A549 (cell line): ENCODE measurements at regions not wholly inside any gene's neighbourhood (a gene's known extent, or its start where the extent isn't known, plus 50 kb on each side); places are given as distances from the start of the nearest gene placed in this dataset.

ENCODE experiments used
- CEBPB ChIP-seq, 2 experiments: fragments of >200 bp in 1 of 2; sonication (Bioruptor Twin) in 1 of 2; formaldehyde crosslinking in 1 of 2; IDR thresholded peaks; 2 replicates each; pipeline ENCODE4 v1.6.1; 2012 to 2016
- CHD4 ChIP-seq: fragments of 200-600 bp; sonication (generic); IDR thresholded peaks from 2 replicates; pipeline ENCODE4 v1.6.1; 2016; ENCODE audit warnings: antibody characterized with exemption, mild to moderate bottlenecking, borderline replicate concordance
- EP300 ChIP-seq, 2 experiments: fragments of >200 bp; sonication (Bioruptor Twin); formaldehyde crosslinking; IDR thresholded peaks; 2 replicates in 1 of 2; 3 replicates in 1 of 2; pipeline ENCODE4 v1.6.1; 2016 to 2017
- ESRRA ChIP-seq: fragments of 150-350 bp; IDR thresholded peaks from 2 replicates; pipeline ENCODE4 v1.6.1; 2014; ENCODE audit warnings: mild to moderate bottlenecking, low read length, borderline replicate concordance
- MAFK ChIP-seq: fragments of 450-650 bp; IDR thresholded peaks from 2 replicates; pipeline ENCODE4 v1.6.1; 2014; ENCODE audit not compliant: partially characterized antibody
- MAX ChIP-seq: IDR thresholded peaks from 2 replicates; pipeline ENCODE4 v1.6.1; 2012
- POLR2A ChIP-seq: IDR thresholded peaks from 2 replicates; pipeline ENCODE4 v1.6.1; 2012; ENCODE audit warnings: mild to moderate bottlenecking, low read length
- RAD21 ChIP-seq, 2 experiments: fragments of >200 bp in 1 of 2; sonication (Bioruptor Twin) in 1 of 2; formaldehyde crosslinking in 1 of 2; IDR thresholded peaks in 1 of 2; conservative IDR thresholded peaks in 1 of 2; 2 replicates in 1 of 2; 3 replicates in 1 of 2; pipeline ENCODE4 v1.6.1; 2012 to 2018; ENCODE audit warnings: inconsistent platforms in 1 of 2
- USF2 ChIP-seq: fragments of 450-650 bp; IDR thresholded peaks from 2 replicates; pipeline ENCODE4 v1.6.1; 2014; ENCODE audit warnings: antibody characterized with exemption
- ZNF302 ChIP-seq: fragments of 250-450 bp; sonication (Bioruptor Pico); IDR thresholded peaks from 2 replicates; pipeline ENCODE4 v1.9.0; 2021; ENCODE audit warnings: inconsistent platforms, mild to moderate bottlenecking, moderate library complexity
- TF ChIP-seq, protein P1 (sequence below): fragments of >200 bp; sonication (Bioruptor Twin); formaldehyde crosslinking; IDR thresholded peaks from 3 replicates; pipeline ENCODE4 v1.5.1; 2016
- TF ChIP-seq, protein P2 (sequence below): IDR thresholded peaks from 2 replicates; pipeline ENCODE4 v1.6.1; 2012

- TF ChIP-seq CHD4 (no peak), RAD21 (conservative IDR thresholded peaks at IDR 0.05 in 1 of 2, IDR thresholded peaks at IDR 0.05 in 1 of 2) (no peak), USF2 (no peak), ZNF302 (CRISPR knock-in tag) (no peak), CEBPB (IDR thresholded peaks at IDR 0.05) (no peak), MAFK (no peak), MAX (no peak), ESRRA (no peak), EP300 (IDR thresholded peaks at IDR 0.05) (no peak), POLR2A (no peak)
- TF ChIP-seq, protein P1, sequence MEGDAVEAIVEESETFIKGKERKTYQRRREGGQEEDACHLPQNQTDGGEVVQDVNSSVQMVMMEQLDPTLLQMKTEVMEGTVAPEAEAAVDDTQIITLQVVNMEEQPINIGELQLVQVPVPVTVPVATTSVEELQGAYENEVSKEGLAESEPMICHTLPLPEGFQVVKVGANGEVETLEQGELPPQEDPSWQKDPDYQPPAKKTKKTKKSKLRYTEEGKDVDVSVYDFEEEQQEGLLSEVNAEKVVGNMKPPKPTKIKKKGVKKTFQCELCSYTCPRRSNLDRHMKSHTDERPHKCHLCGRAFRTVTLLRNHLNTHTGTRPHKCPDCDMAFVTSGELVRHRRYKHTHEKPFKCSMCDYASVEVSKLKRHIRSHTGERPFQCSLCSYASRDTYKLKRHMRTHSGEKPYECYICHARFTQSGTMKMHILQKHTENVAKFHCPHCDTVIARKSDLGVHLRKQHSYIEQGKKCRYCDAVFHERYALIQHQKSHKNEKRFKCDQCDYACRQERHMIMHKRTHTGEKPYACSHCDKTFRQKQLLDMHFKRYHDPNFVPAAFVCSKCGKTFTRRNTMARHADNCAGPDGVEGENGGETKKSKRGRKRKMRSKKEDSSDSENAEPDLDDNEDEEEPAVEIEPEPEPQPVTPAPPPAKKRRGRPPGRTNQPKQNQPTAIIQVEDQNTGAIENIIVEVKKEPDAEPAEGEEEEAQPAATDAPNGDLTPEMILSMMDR = no peak
- TF ChIP-seq, protein P2, sequence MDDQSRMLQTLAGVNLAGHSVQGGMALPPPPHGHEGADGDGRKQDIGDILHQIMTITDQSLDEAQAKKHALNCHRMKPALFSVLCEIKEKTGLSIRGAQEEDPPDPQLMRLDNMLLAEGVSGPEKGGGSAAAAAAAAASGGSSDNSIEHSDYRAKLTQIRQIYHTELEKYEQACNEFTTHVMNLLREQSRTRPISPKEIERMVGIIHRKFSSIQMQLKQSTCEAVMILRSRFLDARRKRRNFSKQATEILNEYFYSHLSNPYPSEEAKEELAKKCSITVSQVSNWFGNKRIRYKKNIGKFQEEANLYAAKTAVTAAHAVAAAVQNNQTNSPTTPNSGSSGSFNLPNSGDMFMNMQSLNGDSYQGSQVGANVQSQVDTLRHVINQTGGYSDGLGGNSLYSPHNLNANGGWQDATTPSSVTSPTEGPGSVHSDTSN = no peak
Observed at GRCh38 chr10:81000781-81001180, 463.1 kb downstream of the SH2D4B start.
